ENCODE measurements at regions not wholly inside any gene's neighbourhood (a gene's known extent, or its start where the extent isn't known, plus 50 kb on each side); places are given as distances from the start of the nearest gene placed in this dataset.
"Not testable (repeated sequence)": the region's sequence is repeated elsewhere in the genome, so short reads cannot be mapped to it uniquely, and the experiment has no call there.

DNA sequence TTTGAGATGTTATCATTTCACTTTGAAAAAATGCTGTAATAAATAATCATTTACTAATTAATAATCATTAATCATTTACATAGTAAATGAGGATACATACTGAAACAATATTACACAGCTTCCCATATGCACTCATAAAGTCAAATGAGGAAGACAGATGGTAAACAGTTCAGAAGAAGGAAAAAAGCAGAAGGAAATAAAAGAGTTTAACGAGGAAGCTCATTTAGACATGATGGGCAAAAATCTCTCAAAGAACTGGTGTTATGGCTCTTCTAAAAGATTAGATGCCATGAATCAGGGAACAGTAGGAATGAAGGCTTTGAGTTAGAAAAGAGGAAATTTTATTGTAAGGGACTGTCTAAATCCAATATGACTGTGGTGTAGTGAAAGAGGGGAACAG, 347.6 kb downstream of the PTPRC start:
- no peak for DNase-seq

DNA sequence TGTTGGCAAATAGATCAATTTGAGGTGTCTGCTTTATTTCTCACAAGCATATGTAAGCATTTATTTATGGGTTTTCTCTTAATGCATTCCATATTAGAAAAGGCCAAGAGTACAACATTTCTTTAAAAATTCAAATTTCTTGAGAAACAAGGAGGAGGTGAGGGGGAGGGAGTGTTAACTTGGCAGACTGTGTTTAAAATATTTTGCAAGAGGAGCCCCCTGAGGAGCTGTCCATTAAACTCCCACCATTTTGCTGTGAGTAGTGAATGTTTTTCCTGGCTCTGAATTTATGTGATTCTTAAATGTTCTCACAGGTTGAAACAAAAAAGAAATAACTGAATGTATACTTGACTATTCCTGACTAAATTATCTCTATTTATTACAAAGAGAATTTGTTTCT, 363.8 kb downstream of the PTPRC start:
- no peak for DNase-seq

DNA sequence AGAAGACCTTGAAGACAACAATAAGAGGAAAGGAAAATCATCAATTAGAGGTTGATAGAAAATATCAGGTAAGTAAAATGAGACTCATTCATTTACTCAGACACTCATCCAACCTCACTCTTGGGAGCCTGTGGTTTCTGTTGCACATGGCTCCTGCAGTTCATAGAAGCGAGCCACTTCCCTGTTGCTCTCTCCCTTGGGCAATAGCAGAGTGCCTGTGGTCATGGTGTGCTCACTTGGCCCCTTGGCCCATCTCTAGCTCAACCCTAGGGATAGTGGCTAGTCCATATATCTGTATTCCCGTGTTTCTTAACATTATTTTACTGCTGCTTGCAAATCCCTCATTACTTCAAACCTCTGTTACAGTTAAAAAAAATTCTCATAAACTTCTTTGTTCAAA, 368.6 kb downstream of the PTPRC start:
- no peak for DNase-seq

DNA sequence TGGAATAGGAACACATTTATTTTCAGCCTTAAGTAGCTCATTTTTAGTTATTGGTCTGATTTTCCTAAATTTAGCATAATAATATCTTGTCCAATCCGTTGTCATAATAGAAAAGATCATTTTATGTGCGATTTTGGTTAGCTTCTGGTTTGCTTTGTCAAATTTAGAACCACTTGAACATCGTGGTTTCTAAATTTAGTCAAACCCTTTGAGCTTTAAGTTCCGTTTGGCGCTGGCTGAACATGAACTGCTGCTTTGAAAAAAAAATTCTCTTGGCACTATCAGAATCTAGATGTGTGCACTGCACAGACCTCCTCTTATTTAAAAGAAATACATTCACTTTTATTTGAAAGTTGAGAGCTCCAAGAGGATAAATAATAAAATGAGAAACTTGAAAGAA, 370.6 kb downstream of the PTPRC start:
- DNase-seq: no peak

DNA sequence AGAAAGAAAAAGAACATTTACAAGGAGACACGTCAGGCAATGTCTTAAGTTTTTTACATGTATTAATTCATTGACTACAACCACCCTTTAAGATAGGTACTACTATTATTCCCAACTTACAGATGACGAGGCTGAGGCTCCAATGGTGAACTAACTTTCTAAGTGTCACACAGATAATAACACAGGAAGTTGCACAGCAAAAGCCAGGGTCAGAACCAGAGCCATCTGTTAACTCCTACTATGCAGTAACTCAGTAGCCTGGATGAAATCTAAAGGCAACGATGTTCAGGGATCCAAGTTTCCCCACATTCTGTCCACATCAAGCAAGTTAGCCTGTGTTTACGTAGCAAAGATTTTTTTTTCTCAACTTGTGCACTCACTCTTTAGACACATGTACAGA, 371.7 kb downstream of the PTPRC start:
- no peak for DNase-seq

DNA sequence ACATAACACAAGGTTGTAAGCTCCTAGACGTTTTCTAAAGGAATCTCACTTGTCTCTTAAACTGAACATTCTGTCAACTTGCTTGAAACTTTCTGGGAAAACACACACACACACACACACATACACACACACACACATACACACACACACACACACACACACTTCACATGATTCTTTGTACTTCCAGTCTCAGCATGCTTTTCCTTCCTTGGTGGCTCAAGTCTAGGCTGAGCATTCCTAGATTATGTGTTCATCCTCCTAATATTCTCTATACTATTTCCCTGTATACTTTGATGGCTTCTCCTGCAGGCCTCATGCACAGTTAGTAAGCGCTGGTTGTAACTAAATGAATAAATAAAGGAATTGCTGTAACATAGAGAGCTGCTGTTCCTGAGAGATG, 372.1 kb downstream of the PTPRC start:
- DNase-seq: no peak

DNA sequence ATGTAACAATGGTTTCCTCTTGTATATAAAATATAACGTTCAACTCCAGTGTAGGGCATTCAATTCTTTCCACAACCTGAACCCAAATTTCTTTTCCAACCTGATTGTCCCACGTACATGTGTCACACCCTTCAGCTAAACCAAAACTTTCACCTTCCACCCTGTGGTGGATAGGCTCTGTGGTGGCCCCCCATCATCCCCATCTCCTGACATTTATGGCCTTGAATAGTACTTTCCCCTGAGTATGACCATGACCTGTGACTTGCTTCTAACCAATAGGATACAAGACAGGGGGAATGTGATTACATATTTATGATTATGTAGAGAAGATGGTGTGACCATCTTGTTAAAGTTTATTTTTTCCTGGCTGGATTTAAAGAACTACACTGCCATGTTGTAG, 377.0 kb downstream of the PTPRC start:
- no peak for DNase-seq

DNA sequence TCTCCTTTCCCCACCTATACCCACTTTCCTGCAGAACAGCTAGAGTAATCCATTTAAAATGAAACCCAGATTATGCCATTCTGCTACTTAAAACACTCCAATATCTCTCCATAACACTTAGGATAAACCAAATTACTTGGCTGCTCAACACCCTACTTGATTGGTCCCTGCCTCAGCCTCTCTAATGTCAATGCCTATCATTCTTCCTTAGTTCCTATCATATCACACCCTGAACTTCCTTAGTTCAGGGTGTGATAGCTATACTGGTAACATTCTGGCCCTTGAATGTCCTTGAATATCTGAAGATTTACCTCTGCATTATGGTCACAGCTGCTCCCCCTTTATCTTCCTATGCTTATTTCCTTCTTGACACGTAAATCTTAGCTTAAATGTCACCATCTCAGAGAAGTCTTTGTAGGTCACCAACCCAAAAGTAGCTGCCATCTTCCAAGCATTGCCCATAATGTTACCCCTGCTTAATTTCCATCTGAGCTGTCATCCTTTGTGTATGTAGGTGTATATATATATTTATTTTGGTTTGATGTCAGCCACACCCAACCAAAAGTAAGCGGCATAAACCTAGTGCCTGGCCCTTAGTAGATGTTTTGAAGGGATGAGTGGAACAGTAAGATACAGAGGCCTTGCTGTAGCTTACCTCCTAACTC, 379.8 kb downstream of the PTPRC start:
- DNase-seq: no peak

DNA sequence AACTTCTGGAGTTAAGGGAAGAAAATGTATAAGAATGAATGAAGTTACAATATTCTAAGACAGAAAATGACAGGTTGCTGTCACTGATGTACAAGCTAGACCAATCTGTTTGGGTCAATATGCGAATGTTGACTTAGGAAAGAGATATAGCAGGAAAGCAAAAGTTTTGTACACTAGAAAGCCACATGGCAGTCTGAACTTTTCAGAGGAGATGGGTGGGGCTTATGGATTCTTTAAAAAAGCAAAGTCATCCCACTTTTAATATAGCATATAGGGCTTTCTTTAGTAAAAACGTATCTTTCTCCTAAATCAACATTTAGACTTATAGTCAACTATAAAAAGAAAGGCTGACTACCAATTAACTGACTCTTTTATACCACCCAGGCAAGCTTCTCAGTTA, 381.2 kb downstream of the PTPRC start:
- no peak for DNase-seq

DNA sequence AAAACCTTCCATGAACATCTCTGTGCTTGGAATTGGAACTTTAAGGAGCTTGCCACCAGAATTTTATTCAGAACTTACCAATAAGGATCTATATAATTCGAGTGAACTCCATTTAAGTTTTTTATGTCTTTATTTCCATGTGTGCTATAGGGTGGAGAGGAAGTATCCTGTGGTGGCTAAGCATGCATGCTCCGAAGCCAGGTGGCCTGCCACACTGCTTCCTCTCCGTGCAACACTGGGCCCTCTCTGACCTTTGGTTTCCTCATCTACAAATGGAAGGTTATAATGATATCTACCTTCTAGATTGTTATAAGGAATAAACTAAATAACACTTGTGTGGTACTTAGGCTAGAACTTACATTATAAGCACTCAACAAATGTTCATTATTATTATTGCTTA, 382.1 kb downstream of the PTPRC start:
- DNase-seq: no peak

DNA sequence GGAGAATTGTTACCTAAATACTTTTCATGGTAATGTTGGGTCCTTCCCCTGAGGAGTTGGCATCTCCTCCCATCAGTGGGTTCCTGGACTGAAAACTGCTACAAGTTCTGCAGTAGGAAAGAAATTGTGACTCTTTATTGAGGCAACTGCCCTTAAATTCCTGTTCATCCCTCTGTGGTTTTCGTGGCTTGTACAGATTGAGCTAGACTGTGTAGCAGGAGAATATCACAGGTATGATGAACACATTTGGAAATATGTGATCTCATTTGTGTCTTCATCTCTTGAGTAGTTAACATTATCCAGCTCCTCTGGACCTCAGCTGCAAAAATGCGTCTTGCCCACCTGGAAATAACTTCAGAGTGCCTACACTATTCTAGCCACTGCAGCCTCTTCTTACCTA, 390.6 kb downstream of the PTPRC start:
- DNase-seq: no peak

DNA sequence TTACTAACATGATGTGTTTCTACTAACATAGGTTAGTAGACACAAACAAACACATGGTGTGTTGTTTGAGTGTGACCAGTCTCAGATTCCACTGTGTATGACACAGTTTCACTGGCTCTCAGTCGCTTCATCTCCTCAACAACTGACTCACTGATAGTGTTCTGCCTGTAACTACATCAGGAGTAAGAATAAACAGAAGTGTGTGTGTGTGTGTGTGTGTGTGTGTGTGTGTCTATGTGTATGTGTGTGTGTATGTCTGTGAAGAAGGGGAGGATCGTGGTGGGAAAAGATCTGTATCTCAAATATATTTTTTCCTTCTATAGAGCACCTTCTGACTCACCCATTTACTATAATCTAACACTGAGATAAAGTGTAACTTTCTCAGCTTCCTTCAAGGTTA, 391.0 kb downstream of the PTPRC start:
- no peak for DNase-seq

DNA sequence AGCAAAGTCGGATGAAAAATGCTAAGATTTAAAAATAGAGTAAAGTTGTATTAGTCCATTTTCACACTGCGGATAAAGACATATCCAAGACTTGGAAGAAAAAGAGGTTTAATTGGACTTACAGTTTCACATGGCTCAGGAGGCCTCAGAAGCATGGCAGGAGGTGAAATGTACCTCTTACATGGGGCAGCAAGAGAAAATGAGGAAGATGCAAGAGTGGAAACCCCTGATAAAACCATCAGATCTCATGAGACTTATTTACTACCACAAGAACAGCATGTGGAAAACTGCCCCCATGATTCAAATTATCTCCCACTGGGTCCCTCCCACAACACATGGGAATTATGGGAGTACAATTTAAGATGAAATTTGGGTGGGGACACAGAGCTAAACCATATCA, 391.7 kb downstream of the PTPRC start:
- not testable (repeated sequence) for DNase-seq

DNA sequence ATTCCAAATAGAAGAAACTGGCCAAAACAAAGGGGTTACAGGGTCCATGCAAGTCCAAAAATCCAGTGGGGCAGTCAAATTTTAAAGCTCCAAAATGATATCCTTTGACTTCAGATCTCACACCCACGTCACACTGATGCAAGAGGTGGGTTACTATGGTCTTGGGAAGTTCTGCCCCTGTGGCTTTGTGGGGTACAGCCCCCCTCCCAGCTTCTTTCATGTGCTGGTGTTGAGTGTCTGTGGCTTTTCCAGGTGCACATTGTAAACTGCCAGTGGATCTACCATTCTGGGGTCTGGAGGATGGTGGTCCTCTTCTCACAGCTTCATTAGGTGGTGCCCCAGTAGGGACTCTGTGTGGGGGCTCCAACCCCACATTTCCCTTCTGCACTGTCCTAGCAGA, 392.3 kb downstream of the PTPRC start:
- DNase-seq: not testable (repeated sequence)

DNA sequence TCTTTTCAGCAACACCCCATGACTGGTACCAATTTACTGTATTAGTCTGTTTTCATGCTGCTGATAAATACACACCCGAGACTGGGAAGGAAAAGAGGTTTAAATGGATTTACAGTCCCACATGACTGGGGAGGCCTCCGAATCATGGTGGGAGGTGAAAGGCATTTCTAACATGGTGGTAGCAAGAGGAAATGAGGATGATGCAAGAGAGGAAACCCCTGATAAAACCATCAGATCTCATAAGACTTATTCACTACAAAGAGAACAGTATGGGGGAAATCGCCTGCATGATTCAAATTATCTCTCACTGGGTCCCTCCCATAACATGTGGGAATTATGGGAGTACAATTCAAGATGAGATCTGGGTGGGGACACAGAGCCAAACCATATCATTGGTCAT, 393.6 kb downstream of the PTPRC start:
- not testable (repeated sequence) for DNase-seq

DNA sequence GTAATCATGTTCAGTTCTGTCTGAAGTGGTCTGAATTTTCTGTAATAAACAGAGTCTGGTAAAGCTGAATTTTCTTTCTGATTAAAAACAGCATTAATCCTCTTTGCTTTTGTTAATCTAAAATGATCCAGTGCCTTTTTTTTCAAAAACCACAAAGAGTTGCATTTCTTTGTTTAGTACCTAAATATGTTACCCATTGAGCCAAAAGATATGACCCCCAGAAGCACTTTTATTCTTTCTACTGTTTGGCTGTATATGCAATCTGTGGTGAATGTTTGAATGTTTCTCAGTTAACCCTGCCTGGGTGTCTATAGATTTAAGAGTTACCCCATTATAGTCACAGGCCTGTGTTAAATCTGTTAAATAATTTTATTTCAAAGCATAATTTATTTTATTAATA, 394.8 kb downstream of the PTPRC start:
- no peak for DNase-seq

DNA sequence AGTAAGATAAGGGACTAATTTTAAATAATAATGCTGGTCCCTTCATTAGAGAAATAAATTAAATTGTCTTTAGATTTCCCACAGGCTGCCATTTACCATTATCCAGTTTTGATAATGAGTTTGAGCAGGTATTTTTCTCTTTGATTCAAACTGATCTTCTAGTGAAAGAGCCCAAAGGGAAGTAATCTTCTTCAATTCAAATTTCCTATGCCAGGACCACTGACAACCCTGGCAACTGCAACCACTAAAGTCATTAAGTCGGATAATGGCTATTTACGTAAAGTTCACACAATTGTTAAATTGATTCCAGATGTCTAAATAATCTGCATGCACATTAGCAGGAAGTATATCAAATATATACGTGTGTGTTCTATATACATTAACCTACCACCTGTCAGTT, 399.3 kb downstream of the PTPRC start:
- DNase-seq: no peak

DNA sequence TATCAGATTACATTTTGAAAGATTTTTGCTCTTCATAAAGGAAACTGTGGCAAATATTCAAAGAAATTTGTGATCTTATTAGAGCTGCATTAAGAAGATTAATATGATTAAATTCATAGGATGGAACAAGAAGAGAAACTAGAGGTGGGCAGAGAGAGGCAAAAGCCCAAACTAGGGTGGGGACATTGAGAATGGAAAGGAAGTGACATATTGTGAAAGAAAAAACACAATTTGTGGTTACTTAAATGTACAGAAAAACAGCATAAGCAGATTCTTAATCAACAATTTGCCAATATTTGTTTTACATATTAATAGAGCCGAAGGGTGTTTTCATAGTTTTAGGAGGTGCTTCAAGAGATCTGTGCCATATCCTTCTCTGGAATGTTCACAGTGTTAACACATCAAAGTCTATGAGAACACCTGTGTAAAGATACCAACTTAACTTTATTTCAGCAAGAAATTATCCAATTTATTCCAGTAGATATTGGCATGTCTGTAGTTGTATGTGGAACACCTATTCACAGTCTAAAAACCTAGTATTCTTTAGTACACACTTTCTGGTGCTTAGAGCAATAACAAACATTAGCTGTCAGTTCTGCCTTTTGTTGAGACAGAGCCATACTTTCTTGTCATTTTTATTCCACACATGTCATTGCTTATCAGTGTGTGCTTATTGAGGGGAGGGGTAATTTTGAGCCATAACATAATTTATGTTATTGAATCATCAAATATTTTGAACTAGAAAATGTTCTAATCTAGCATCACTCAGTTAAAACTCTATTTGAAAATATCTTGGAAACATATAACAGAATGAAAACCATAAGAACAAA, 401.5 kb downstream of the PTPRC start:
- DNase-seq: no peak

DNA sequence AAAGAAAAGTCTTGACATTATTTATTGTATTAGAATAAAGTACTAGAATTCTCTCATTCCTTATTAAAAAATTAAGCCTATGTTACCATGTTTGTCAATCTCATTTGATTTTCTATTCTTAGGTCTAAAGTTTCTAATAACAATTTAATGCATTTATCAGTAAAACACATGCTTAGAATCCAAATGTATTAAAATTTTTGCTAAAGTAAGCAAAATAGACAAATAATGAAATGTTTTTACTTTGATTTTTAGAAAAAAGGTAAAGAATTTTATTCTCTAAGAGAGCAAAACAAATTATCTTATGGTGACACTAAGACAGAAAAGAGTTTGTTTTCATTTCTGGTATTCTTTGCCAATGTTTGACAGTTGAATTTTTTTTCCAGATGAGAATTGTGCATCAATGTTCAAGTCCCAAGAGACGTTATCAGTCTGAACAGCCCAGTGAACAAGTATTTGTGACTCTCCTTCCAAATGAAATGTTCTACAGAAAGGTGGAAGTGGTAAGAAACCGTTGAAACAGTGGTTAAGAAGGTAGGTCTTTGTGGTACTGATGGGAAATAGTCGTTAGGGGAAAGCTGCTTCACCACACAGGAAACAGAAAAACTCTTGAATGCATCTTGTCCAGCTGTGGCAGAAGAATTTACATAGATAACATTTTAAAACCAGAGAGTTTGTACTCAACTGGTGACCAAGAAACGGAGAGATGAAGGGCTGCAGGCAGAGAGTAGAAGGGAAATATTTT, 402.5 kb downstream of the PTPRC start:
- no peak for DNase-seq

DNA sequence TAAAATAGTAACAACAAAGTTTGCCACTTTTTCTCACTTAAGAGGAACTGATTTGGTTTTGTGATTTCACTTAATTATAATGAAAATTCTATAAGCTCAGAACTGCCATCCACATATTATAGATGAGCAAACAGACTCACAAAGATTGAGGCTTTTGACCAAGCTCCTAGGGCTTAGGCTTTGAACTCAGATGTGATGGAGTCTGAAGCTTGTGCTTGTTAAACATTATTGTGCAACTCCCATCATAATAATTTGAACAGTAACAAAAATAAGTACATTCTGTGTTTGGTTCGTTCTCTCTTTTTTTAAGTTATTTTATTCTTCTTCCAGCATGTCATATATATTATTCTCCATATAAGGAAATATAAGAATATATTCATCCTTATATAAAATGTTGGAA, 403.4 kb downstream of the PTPRC start:
- DNase-seq: no peak

DNA sequence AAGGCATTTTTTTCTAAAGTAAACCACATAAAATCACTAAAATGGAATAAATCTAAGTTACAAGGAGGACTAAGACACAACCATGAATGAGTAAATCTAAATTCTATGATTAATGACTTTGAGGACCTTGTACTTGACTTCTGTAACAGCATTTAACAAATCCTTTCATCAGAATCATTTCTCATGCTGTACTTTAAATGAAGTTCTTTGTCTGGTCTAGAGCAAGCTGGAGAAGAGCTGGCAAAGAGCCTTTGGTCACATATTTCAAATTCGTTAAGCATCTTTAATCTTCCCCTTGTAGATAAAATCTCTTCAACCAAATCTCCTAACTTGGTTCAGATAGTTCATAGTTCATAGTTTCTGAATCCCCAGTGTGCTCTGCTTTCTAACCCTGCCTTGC, 405.4 kb downstream of the PTPRC start:
- no peak for DNase-seq

DNA sequence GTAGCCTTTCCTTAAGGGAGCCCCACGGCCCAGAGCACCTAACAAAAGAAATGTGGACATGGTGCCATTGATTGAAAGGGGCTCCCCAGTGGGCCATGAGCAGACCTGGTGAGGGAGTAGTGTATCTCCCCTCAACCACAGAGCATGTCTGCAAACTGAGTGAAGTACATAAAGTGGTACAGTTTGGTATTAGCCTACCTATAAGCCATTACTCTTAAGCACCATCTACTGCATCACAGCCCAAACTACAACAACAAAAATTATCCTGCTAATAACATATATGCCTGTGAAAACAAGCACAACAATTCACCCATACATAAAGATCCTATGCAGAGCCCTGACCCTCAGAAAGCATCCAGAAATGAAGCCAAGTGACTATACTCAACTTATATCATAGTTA, 407.8 kb downstream of the PTPRC start:
- DNase-seq: no peak

DNA sequence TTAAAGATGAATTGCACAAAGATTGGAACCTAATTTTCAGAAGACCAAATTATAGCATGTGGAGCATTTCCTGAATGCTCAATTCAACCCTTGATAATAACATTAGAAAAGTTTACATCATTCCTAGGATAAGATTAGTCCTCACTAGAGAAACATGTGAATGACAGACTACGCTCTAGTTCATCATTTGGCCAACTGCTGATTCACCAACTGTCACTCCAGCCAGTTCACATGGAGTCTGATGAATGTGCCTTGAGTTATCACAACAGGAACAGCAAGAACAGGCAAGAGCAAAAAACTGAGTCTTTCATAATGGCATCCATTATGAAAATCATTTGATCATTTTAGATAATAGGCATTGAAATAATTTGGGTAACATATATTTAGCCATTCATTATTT, 415.9 kb downstream of the PTPRC start:
- no peak for DNase-seq

DNA sequence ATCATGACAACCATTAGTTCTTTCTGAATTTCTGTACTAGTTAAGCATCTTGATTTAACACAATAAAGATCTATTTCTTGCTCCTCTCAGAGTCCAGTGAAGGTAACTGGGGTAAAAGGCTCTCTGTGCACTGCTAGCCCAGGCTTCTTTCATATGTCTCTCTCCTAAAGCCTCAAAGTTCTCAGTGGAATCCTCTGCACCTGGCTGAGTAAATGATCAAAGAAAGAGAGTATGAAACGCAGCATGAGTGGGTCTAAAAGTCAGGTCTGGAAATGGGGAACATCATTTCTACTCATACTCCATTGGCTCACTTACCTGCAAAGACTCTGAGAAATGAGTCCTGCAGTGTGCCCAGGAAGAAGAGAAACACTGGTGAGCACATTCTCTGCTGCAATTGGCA, 418.5 kb downstream of the PTPRC start:
- no peak for DNase-seq
